Activated CD8-positive, alpha-beta memory T cell treated with anti-CD3 and anti-CD28 coated beads for 4 hours (primary cell): ENCODE measurements at regions not wholly inside any gene's neighbourhood (a gene's known extent, or its start where the extent isn't known, plus 50 kb on each side); places are given as distances from the start of the nearest gene placed in this dataset.

ENCODE experiments used
- DNase-seq, 2 donors: peaks; one replicate each; pipeline ENCODE4 v3.0.0-alpha.2; 2020; ENCODE audit warnings: low read depth in 2 of 2

DNA sequence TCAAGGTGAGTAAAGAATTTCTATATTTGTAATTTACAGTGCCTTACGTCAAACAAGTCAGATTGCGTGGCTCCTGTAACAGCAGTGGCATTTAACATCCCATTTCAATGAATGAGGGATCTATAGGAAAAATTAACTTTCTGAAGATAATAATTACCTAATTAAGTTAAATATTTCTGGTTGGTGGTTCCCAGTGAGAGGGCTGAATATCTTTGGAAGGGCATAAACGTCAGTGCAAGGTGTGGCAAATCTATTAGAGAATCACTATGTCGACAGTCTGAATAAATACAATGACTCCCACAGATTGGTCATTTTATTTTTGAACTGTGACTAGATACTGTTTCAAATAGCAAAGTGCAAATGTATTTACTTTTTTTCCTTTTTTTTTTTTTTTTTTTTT lies 80.0 kb downstream of the S1PR1 start:
- DNase-seq, result no peak

GRCh38 chr1:101317590-101317989 lies 80.8 kb downstream of the S1PR1 start:
- no peak for DNase-seq

DNA sequence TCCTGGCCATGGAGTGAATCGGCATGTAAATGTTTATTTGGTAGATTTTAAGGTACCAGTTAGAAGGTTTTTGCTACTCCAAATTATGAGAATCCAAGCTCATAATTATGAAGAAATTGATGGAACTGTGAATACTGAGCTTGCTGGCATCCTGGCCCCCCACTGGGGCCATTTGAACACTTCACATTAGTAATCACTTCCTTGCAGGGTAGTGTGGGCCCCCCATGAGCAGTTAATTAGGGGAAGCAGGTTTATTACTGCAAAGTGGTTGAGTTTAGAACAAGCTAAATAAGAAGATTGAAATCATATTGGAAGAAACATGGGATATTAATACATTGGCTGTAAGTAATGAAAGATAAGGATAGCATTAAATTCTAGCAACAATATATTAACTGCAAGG lies 86.7 kb downstream of the S1PR1 start:
- no peak for DNase-seq

- DNase-seq, result no peak
Observed at GRCh38 chr1:101325144-101325543, 88.3 kb downstream of the S1PR1 start.

- DNase-seq, result no peak
Observed at GRCh38 chr1:101330427-101331130, 93.8 kb downstream of the S1PR1 start.

- no peak for DNase-seq
Observed at GRCh38 chr1:101331794-101332193, 95.0 kb downstream of the S1PR1 start.

DNA sequence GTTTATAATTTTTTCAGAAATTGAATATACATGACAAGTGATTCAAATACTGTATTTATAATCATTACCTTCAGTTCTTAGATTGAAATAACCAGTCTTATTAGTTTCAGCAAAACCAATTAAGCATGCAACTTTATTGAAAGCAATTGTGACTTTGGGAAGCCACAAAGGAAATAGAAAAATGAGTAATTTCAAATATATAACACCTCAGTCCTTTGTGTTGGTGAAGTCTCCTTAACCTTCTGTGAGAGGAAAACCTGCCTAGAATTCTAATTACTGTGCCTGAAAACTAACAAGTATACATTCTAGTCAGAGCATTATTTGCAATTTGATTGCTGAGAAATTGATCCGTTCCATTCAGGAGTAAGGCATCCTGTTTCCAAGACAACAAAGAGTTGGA lies 95.8 kb downstream of the S1PR1 start:
- DNase-seq, result no peak

- DNase-seq, result no peak
Observed at GRCh38 chr1:101333186-101333585, 96.4 kb downstream of the S1PR1 start.

DNA sequence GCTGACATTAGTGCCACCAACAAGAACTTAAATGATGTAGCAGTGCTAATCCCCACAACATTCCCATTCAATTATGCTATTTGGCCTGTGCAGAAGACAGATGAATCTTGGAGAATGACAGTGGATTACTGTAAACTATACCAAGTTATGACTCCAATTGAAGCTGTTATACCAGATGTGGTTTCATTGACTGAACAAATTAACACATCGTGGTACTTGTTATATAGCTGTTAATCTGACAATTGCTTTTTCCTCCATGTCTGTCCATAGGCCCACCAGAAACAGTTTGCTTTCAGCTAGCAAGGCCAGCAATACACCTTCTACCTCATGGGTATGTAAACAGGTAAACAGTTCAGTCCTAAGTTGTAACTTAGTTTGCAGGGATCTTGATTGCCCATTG lies 101.1 kb downstream of the S1PR1 start:
- DNase-seq, result no peak

DNA sequence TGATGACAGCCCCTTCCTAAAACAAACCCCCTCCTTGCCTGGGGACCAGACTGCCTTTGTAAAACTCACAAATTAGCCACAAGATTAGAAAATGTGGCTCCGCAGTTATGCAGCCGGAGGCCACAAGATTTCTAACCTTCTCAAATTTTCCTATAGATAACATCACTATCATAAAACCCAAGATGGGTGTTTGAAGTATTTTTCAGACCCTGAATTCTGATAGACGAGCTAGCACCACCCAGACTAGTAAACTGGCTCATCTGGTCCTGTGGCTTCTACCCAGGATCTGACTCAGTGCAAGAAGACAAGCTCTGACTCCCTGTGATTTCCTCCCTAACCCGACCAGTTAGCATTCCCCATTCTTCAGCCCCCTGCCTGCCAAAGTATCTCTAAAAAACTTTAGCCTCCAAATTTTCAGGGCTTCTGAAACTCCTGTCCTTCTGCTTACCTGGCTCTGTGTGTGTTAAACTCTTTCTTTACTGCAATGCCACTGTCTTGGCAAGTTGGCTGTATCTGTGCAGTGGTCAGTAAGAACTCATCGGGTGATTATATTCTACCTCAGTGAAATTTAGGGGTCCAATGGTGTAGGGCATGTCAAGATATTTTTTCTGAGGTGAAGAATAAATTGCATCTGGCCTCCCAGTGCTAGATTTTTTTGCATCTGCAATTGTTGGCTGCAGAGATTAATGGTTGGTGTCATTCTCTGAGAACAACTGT lies 102.1 kb downstream of the S1PR1 start:
- DNase-seq, result peak in 1 of 2 donors; percentile 27

DNA sequence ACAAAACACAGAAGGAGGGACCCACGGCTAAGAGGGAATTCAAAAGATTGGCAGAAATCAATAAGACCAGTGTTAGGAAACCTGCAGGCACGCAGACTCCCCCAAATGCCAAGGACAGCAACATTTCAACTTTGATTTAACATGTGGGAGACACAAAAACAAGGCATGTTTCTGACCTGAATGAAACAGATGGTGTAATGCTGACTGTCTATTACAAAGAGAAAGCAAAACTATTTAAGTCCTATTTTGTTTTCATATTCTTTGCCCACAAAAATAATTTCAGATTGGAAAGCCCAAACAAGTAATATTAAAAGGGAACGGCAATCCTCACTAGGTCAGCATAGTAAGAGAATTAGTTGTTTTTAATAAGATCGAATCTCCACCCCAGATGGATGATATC lies 107.9 kb downstream of the S1PR1 start:
- DNase-seq, result no peak

DNA sequence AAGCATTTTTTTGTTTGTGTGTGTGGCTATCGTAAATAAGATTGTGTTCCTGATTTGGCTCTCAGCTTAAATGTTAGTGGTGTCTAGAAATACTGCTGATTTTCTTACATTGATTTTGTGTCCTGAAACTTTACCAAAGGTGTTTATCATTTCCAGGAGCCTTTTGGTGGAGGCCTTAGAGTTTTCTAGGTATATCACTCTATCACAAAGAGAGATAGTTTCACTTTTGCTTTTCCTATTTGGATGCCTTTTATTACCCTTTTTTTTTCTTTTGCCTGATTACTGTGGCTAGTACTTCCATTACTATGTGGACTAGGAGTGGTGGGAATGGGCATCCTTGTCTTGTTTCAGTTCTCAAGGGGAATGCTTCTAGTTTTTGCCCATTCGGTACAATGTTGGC lies 109.6 kb downstream of the S1PR1 start:
- DNase-seq, result no peak

DNA sequence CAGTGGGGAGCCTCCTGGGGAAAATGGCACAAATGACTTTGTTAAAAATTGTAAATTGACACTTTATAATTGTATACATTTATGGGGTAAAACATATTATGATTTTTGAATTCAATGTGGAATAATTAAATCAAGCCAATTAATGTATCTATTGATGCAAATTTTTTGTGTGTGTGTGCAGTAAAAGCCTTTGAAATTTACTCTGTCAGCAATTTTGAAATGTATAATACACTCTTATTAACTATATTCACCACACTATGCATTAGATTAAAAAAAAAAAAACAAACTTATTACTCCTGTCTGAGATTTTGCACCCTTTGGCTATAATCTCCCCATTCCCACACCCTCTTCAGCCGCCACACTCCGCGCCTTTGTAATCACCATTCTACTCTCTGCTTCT lies 119.2 kb downstream of the S1PR1 start:
- DNase-seq, result no peak

- DNase-seq, result no peak
Observed at GRCh38 chr1:101356604-101357443, 120.0 kb downstream of the S1PR1 start.

- DNase-seq, result peak; percentile 44 to 61
Observed at GRCh38 chr1:101357444-101357986, 120.7 kb downstream of the S1PR1 start.

DNA sequence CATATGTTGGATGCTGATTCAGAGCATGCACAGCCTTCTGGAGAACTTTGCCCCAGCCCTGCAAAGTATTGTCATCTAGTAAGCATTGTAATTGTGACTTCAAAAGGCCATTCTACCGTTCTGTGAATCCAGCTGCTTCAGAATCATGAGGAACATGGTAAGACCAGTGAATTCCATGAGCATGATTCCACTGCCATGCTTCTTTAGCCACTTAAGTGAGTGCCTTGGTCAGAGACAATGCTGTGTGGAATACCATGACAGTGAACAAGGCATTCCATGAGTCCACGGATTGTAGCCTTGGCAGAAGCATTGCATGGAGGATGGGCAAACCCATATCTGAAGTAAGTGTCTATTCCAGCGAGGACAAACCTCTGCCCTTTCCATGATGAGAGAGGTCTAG lies 123.7 kb downstream of the S1PR1 start:
- no peak for DNase-seq

DNA sequence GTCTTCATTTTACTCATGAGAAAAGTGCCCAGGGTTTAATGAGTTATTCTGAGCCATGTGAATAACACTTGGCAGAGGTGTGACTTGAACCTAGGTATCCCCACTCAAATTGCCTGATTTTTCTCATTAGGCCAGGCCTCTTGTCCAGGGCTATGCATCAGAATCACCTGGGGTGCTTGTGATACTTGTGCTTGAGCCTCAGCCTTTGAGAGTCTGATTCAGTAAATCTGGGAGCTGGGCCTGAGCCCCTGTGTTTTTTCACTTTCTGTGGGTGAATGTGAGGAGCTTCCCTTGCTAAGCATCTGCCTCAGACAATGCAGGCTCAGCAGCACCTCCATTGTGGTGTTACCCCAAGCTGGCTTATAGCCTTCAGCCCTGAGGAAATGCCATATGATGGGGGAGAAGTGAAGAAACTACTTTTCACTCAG lies 127.1 kb downstream of the S1PR1 start:
- DNase-seq, result no peak

- no peak for DNase-seq
Observed at GRCh38 chr1:101364370-101365120, 127.7 kb downstream of the S1PR1 start.

- no peak for DNase-seq
Observed at GRCh38 chr1:101365186-101365585, 128.4 kb downstream of the S1PR1 start.

- DNase-seq, result no peak
Observed at GRCh38 chr1:101365878-101366277, 129.1 kb downstream of the S1PR1 start.

DNA sequence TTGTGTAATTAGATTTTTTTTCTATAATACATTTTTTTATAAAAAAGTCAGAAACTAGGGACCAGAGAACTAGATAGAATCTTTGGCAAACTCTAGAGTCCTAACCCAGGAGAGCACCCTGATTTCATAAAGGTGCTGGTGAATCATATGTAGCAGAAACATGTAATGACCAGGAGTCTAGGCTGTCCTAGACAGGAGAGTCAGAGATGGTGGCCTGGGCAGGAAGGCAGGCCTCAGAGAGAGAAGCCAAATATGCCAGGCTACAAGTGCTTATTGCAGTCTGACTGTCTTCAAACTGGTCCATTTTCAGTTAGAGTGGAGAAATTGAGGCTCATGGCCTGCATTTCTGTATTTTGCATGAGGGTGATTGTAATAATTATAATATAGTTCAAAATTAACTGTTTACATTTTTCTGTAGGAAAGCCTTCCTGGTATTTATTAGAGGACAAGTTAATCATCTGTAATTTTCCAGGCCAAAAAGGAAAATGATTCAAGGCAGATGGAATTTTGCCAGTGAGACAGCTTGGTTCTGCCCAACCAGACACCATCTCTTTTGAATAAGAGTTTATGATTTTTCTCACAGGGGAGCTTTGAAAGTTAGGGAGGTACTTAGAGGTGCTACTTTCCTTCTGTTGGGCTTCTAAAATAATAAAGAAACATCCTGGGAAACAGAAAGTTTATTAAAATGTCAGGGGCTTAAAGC lies 129.8 kb downstream of the S1PR1 start:
- DNase-seq, result no peak
